ENCODE measurements at regions not wholly inside any gene's neighbourhood (a gene's known extent, or its start where the extent isn't known, plus 50 kb on each side); places are given as distances from the start of the nearest gene placed in this dataset.
"Not testable (repeated sequence)": the region's sequence is repeated elsewhere in the genome, so short reads cannot be mapped to it uniquely, and the experiment has no call there.

- no peak for DNase-seq
Measured at GRCh38 chr1:93773049-93773838, 91.6 kb upstream of the BCAR3 start.

- no peak for DNase-seq
Measured at GRCh38 chr1:93771843-93772242, 90.2 kb upstream of the BCAR3 start.

- DNase-seq, result peak; percentile 28
Measured at GRCh38 chr1:93770640-93771039, 89.0 kb upstream of the BCAR3 start.

GRCh38 chr1:93769777-93770176 is 88.1 kb upstream of the BCAR3 start:
- DNase-seq, result no peak

GRCh38 chr1:93768380-93768863 is 86.8 kb upstream of the BCAR3 start:
- no peak for DNase-seq

- DNase-seq, result no peak
Measured at GRCh38 chr1:93766451-93766850, 84.8 kb upstream of the BCAR3 start.

- DNase-seq, result no peak
Measured at GRCh38 chr1:93765099-93765498, 83.5 kb upstream of the BCAR3 start.

GRCh38 chr1:93764366-93764750 is 82.7 kb upstream of the BCAR3 start:
- DNase-seq, result no peak

- no peak for DNase-seq
Measured at GRCh38 chr1:93763704-93764365, 82.2 kb upstream of the BCAR3 start.

GRCh38 chr1:93758842-93759515 is 77.3 kb upstream of the BCAR3 start:
- DNase-seq, result peak; percentile 37

GRCh38 chr1:93757256-93758036 is 75.8 kb upstream of the BCAR3 start:
- DNase-seq, result no peak

GRCh38 chr1:93756657-93757056 is 75.0 kb upstream of the BCAR3 start:
- DNase-seq, result no peak

- not testable (repeated sequence) for DNase-seq
Measured at GRCh38 chr1:93755251-93755715, 73.6 kb upstream of the BCAR3 start.

- DNase-seq, result peak; percentile 70
Measured at GRCh38 chr1:93753791-93754763, 72.4 kb upstream of the BCAR3 start.

GRCh38 chr1:93751377-93752250 is 70.0 kb upstream of the BCAR3 start:
- no peak for DNase-seq

GRCh38 chr1:93750955-93751354 is 69.3 kb upstream of the BCAR3 start:
- peak; percentile 67 for DNase-seq

GRCh38 chr1:93749894-93750301 is 68.3 kb upstream of the BCAR3 start:
- peak; percentile 41 for DNase-seq

- no peak for DNase-seq
Measured at GRCh38 chr1:93749487-93749886, 67.8 kb upstream of the BCAR3 start.

GRCh38 chr1:93746021-93746812 is 64.6 kb upstream of the BCAR3 start:
- no peak for DNase-seq

Measured in dermis blood vessel endothelial cell (primary cell).